DND-41 (cell line): ENCODE measurements at regions not wholly inside any gene's neighbourhood (a gene's known extent, or its start where the extent isn't known, plus 50 kb on each side); places are given as distances from the start of the nearest gene placed in this dataset.

Experiments used
- ATAC-seq: fragments of 200-7000 bp; cut with Tn5 transposase; 3 replicates; pipeline ENCODE4 v1.9.1; 2021; ENCODE audit warnings: low read depth; ENCODE audit not compliant: insufficient read depth
- DNase-seq: peaks from one replicate; pipeline ENCODE4 v3.0.0-alpha.2; 2020
- H2AFZ ChIP-seq: 2 replicates; pipeline ENCODE4 v1.6.0; 2012; ENCODE audit warnings: low read depth, low read length
- H3K27ac ChIP-seq: 2 replicates; pipeline ENCODE4 v1.5.1; 2012; ENCODE audit warnings: low read length, inconsistent platforms
- H3K27me3 ChIP-seq: fragments of 200-600 bp; sonication (generic); 2 replicates; pipeline ENCODE4 v1.6.0; 2012; ENCODE audit warnings: low read length, mild to moderate bottlenecking, inconsistent platforms; ENCODE audit not compliant: insufficient read depth, poor library complexity
- H3K36me3 ChIP-seq: 2 replicates; pipeline ENCODE4 v1.5.1; 2012; ENCODE audit warnings: low read length, inconsistent platforms; ENCODE audit not compliant: insufficient read depth
- H3K4me1 ChIP-seq: 2 replicates; pipeline ENCODE4 v1.5.1; 2012; ENCODE audit warnings: mild to moderate bottlenecking, low read length; ENCODE audit not compliant: insufficient read depth
- H3K4me2 ChIP-seq: 2 replicates; pipeline ENCODE4 v1.6.0; 2012; ENCODE audit warnings: mild to moderate bottlenecking, moderate library complexity, low read length, inconsistent platforms; ENCODE audit not compliant: insufficient read depth
- H3K4me3 ChIP-seq, 2 experiments: fragments of 200-600 bp in 1 of 2; shearing (Covaris generic) in 1 of 2; 2 replicates each; pipeline ENCODE4 v1.5.1; 2012 to 2016; ENCODE audit warnings: inconsistent platforms in 2 of 2, low read length in 2 of 2, mild to moderate bottlenecking in 2 of 2, low read depth in 1 of 2, moderate library complexity in 1 of 2
- H3K79me2 ChIP-seq: 2 replicates; pipeline ENCODE4 v1.6.0; 2012; ENCODE audit warnings: low read length, inconsistent platforms; ENCODE audit not compliant: insufficient read depth
- H3K9ac ChIP-seq: 2 replicates; pipeline ENCODE4 v1.6.0; 2012; ENCODE audit warnings: low read depth, mild to moderate bottlenecking, inconsistent platforms, low read length, moderate library complexity
- H3K9me3 ChIP-seq: 2 replicates; pipeline ENCODE4 v1.5.1; 2012; ENCODE audit warnings: low read length, moderate library complexity, mild to moderate bottlenecking, inconsistent platforms; ENCODE audit not compliant: insufficient read depth, severe bottlenecking
- H4K20me1 ChIP-seq: 2 replicates; pipeline ENCODE4 v1.6.0; 2012; ENCODE audit warnings: low read length; ENCODE audit not compliant: insufficient read depth
- CTCF ChIP-seq: IDR thresholded peaks from 2 replicates; pipeline ENCODE4 v1.5.1; 2012; ENCODE audit warnings: borderline replicate concordance, low read length, moderate library complexity, mild to moderate bottlenecking; ENCODE audit not compliant: poor library complexity, severe bottlenecking; ENCODE audit errors: extremely low read depth
- EZH2 ChIP-seq: IDR thresholded peaks from 3 replicates; pipeline ENCODE4 v1.6.1; 2012; ENCODE audit warnings: borderline replicate concordance, low read depth, mild to moderate bottlenecking, moderate library complexity, low read length, inconsistent platforms; ENCODE audit not compliant: severe bottlenecking

DNA sequence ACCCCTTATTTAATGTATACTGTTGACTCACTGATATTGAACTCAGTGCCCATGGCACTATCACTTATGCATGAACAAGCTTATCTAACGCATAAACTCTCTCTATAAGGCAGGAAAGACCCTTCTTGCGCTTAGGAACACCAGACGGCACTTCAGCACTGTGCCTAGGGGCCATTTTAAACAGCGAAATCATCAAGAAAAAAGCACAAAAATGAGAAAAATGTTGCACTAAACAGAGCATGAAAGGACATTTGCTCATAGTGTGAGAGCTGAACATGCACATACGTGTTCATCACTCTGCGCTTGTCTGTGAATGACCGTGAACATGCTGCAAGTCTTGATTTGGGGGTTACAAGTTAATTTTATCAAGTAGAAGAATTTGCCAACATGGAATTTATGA is 109.6 kb downstream of the WDR11 start:
- Histone ChIP-seq H3K36me3 (no peaks in the 10 kb centered on the region), H3K4me3 (no peak overlapping the region), H3K4me1 (no peaks in the 10 kb centered on the region), H3K9me3 (no peaks in the 10 kb centered on the region), H3K9ac (no peak overlapping the region), H3K27ac (no peak overlapping the region), H3K4me2 (no peak overlapping the region), H3K27me3 (peaks cover 4% of the 10 kb centered on the region), H4K20me1 (no peaks in the 10 kb centered on the region), H2AFZ (no peak overlapping the region), H3K79me2 (no peaks in the 10 kb centered on the region)
- DNase-seq (no peak), ATAC-seq (no peak)
- no peak for TF ChIP-seq EZH2

- no peak overlapping the region for H2AFZ ChIP-seq
- TF ChIP-seq EZH2, result no peak
- TF ChIP-seq CTCF, result no peak
- no peak overlapping the region for H3K4me3 ChIP-seq
- H3K9ac ChIP-seq, result no peak overlapping the region
- no peaks in the 10 kb centered on the region for H3K36me3 ChIP-seq
- H3K9me3 ChIP-seq, result no peaks in the 10 kb centered on the region
- DNase-seq (no peak), ATAC-seq (no peak)
- H4K20me1 ChIP-seq, result no peaks in the 10 kb centered on the region
- H3K4me1 ChIP-seq, result no peaks in the 10 kb centered on the region
- H3K27me3 ChIP-seq, result peaks cover 4% of the 10 kb centered on the region
- no peak overlapping the region for H3K4me2 ChIP-seq
- no peaks in the 10 kb centered on the region for H3K79me2 ChIP-seq
- no peak overlapping the region for H3K27ac ChIP-seq
These were observed 110.9 kb downstream of the WDR11 start for GRCh38 chr10:120961795-120962755.

GRCh38 chr10:120962756-120963593 is 111.8 kb downstream of the WDR11 start:
- H3K27me3 ChIP-seq, result peaks cover 4% of the 10 kb centered on the region
- no peaks in the 10 kb centered on the region for H3K4me1 ChIP-seq
- DNase-seq (no peak), ATAC-seq (no peak)
- H3K27ac ChIP-seq, result no peak overlapping the region
- no peak overlapping the region for H2AFZ ChIP-seq
- no peaks in the 10 kb centered on the region for H4K20me1 ChIP-seq
- H3K9me3 ChIP-seq, result no peaks in the 10 kb centered on the region
- no peak for TF ChIP-seq CTCF
- no peak for TF ChIP-seq EZH2
- H3K4me2 ChIP-seq, result no peak overlapping the region
- H3K36me3 ChIP-seq, result no peaks in the 10 kb centered on the region
- no peak overlapping the region for H3K4me3 ChIP-seq
- H3K9ac ChIP-seq, result no peak overlapping the region
- H3K79me2 ChIP-seq, result no peaks in the 10 kb centered on the region

DNA sequence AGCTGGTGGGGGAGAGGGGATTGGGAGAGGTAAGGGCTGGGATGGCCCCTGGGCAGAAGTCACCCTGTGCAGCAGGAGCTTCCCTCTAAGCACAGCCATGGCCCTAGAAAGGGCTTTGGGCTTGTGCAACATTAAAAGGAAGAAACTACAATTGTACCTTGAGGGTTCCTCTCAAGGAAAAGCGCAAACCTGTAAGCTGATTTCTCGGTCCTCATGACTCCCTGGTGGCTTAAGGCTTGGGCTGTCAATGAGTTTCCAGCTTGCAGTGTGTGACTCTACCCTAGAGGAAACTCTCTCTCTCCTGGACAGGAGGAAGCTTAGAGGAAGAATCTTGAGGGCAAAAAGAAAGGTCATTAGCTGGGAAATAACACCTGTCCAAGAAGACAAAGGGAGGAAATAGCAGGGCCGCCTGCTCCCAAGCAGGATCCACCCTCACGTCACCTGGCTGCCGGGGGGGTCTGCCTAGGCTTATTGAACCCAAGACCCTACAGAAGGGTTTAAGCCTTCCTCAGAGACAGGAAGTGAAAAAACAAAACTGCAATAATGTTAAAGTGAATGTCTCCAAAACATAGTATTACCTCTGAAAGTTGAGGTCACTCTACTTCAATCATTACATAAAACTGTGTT is 112.5 kb downstream of the WDR11 start:
- H4K20me1 ChIP-seq, result no peaks in the 10 kb centered on the region
- H3K4me1 ChIP-seq, result no peaks in the 10 kb centered on the region
- no peak for TF ChIP-seq CTCF
- no peak for TF ChIP-seq EZH2
- no peaks in the 10 kb centered on the region for H3K36me3 ChIP-seq
- no peak overlapping the region for H3K9ac ChIP-seq
- peaks cover 4% of the 10 kb centered on the region for H3K27me3 ChIP-seq
- H3K4me2 ChIP-seq, result no peak overlapping the region
- ATAC-seq, result no peak
- no peaks in the 10 kb centered on the region for H3K9me3 ChIP-seq
- H2AFZ ChIP-seq, result no peak overlapping the region
- no peak for DNase-seq
- H3K27ac ChIP-seq, result no peak overlapping the region
- no peaks in the 10 kb centered on the region for H3K79me2 ChIP-seq
- no peak overlapping the region for H3K4me3 ChIP-seq
